D721Med (cell line): ENCODE measurements at regions not wholly inside any gene's neighbourhood (a gene's known extent, or its start where the extent isn't known, plus 50 kb on each side); places are given as distances from the start of the nearest gene placed in this dataset.

ENCODE experiments used
- DNase-seq: peaks from one replicate; pipeline ENCODE4 v3.0.0; 2011; ENCODE audit warnings: low spot score; ENCODE audit not compliant: insufficient read length
- FAIRE-seq: peaks from 2 replicates; lab custom pipeline; 2011; peaks lifted over from hg19 to GRCh38; lab: Jason Lieb, UNC
- TF ChIP-seq, protein P1 (sequence below): IDR thresholded peaks from 2 replicates; pipeline ENCODE4 v1.5.1; 2012; ENCODE audit warnings: mild to moderate bottlenecking, control low read depth; ENCODE audit not compliant: insufficient read depth; ENCODE audit errors: missing control alignments

DNA sequence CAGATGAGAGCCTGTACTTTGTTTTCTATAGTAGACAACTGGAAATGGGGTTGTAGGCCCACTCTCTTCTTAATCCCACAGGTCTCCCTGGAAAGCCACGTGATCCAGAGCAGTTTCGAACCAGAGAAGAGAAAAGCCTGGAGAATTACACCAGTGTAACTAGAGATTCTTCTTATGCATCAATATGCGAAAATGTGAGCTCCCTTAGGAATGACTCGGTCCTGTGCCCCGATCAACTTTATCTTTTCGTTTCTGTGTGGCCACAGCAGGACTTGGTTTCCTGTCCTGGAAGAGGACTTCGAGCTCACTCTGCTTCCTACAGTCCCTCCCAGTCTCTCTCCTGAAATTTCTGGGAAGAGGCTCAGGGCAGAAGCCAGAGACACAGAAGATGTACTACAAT, 73.8 kb upstream of the TPM1 start:
- DNase-seq (no peak), FAIRE-seq (no peak)
- TF ChIP-seq, protein P1, sequence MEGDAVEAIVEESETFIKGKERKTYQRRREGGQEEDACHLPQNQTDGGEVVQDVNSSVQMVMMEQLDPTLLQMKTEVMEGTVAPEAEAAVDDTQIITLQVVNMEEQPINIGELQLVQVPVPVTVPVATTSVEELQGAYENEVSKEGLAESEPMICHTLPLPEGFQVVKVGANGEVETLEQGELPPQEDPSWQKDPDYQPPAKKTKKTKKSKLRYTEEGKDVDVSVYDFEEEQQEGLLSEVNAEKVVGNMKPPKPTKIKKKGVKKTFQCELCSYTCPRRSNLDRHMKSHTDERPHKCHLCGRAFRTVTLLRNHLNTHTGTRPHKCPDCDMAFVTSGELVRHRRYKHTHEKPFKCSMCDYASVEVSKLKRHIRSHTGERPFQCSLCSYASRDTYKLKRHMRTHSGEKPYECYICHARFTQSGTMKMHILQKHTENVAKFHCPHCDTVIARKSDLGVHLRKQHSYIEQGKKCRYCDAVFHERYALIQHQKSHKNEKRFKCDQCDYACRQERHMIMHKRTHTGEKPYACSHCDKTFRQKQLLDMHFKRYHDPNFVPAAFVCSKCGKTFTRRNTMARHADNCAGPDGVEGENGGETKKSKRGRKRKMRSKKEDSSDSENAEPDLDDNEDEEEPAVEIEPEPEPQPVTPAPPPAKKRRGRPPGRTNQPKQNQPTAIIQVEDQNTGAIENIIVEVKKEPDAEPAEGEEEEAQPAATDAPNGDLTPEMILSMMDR, result no peak

DNA sequence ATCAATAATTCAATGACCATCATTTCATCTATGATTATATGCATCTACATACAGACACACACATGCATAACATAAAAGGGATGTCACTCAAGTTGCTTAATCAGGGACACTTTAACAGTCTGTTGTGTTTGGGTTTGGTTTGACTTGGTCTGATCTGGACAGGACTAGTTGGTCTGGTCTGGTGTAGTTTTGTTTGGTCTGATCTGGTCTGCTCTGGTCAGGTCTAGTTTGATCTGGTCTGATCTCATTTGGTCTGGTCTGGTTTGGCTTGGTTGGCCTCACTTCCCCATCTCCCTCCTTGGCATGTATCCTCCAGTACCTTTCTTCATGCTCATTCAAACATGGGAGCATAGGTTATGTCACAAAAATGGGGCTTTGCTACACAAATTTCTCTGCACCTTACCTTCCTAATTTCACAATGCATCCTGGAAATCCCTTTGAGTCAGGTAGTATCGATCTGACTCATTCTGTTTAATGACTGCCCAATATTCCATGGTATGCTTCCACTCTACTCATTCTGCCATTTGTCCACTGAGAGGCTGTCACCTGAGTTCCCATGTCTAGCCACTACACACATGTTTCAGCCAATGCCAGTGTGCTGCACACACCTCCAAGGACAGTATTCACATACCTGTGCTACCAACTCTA, 73.0 kb upstream of the TPM1 start:
- TF ChIP-seq, protein P1, result no peak
- DNase-seq, result no peak
- no peak for FAIRE-seq

DNA sequence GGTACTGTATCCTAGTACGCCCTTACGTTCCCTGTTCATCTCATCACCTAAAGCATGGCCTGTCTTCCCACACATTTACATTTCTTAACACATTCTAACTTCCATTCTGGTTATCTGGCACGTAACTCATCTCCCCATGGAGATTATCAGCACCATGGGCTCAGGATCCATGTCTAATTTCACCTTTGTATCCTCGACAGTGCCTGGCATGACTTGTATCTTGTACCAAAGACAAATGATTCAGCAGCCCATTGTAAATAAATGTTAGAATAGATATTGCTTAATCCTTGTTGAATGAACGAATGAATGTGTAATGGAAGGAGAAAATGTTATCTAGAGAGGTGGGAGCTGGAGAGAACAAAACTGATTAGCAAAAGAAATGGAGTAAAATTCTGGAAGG, 69.7 kb upstream of the TPM1 start:
- TF ChIP-seq, protein P1, result no peak
- FAIRE-seq (no peak), DNase-seq (no peak)

DNA sequence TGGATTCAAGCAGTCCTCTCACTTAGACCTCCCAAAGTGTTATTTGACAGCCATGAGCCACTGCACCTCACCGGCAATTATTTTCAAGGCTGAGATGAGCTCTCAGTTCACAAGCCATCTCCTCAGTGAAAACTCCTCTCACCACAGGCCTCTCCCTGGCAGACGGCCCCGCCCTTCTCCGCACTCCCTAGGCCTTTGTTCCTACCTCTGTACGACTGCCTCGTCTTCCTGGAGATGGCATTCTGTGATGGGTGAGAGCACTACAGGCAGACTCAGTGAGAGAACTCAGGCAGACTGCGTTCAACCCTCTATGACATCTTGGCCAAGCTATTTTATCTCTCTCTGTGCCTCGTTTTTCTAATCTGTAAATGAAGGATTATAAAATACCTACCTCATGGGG, 67.0 kb upstream of the TPM1 start:
- TF ChIP-seq, protein P1, result no peak
- no peak for DNase-seq
- no peak for FAIRE-seq

DNA sequence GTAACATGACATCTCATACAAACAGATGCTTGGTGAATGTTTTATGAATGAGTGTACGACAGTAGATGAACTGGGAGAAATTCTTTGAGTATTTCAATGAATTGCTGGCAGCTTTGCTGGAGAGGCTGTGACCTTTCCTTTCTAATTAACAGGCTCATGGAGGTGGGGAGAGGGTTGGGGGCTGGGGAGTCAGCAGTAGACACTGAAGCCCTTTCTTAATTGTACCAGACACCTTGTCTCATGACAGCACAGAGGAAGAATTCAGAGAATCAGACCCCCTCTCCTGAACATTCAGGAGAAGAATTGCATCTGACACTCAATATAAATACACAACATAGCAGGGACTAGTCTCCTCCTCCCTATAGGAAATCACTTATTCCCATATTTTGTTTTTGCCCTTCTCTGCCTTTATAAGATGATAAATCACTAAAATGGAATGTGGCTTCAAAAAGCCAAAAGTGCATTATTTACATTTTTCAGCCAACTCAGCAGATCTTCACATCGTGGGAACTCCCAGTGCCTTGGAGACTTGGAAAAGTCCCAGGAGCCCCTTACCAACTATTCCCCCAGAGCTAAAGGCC, 66.2 kb upstream of the TPM1 start:
- DNase-seq, result no peak
- no peak for FAIRE-seq
- TF ChIP-seq, protein P1, result no peak

DNA sequence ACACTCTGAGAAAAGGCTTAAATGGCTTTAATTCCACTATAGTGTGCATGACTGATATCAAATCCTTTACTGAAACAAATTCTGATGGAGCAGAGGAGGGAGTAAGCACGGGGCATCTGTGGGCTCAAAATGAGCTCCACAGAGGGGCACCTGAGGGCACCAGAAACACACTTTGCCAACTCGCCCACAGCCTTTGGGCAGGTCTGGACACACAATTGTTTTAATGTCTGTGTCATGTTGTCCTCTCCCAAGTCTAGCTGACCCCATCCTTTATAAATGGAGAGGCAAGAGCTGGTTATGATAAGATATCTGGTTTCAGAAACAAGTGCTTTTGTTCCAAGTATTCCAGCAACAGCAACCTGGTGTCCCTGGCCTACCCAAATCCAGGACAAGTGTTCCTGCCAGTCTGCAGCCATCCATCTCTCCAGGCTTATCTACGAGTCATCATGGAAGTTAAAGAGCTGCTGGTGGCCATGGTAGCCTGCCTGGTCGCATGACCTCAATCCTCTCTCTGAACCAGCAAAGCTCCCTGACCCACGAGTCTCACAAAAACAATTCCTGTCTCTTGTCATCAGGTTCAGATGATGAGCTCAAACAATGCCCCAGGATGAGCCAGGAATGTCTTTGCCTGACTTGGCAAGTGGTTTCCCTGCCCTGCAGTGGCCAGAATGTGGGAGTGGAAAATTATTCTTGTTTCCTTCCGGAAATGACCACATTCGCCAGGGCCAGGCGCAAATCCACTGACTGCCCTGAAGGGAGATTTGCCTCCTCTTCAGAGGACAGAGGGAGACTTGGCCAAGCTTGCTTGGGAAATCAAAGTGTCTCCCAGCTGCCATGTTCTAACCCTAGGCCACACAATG, 64.4 kb upstream of the TPM1 start:
- TF ChIP-seq, protein P1, result no peak
- DNase-seq (no peak), FAIRE-seq (no peak)

DNA sequence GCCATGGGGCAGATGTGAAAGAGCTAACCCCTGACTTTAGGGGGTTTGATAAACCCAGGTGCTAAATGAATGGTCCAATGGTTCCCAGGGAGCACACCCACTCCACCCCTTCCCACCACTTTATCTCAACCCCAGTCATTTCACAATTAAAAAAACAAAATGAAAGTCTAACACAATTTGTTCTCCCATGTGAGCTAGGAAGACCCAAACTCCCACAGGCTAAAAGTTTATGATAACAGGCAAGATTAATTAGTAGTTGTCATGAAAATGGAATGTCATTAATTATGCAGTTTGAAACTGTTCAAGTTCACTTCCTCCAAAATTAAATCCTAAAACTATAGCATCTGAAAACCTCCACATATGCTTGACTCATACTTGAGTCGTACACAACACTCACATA, 63.3 kb upstream of the TPM1 start:
- DNase-seq (no peak), FAIRE-seq (no peak)
- TF ChIP-seq, protein P1, result no peak
